Bronchial epithelial cell (primary cell): ENCODE measurements at regions not wholly inside any gene's neighbourhood (a gene's known extent, or its start where the extent isn't known, plus 50 kb on each side); places are given as distances from the start of the nearest gene placed in this dataset.

ENCODE experiments used
- DNase-seq: peaks from one replicate; pipeline ENCODE4 v3.0.0-alpha.2; 2010; ENCODE audit warnings: low read depth
- FAIRE-seq: peaks from 2 replicates; lab custom pipeline; 2011; peaks lifted over from hg19 to GRCh38; lab: Jason Lieb, UNC
- H3K27me3 ChIP-seq: 2 replicates; pipeline ENCODE4 v1.5.1; 2011; ENCODE audit warnings: low read length; ENCODE audit not compliant: control insufficient read depth, insufficient read depth
- H3K36me3 ChIP-seq: 2 replicates; pipeline ENCODE4 v1.5.1; 2011; ENCODE audit warnings: low read length; ENCODE audit not compliant: control insufficient read depth, insufficient read depth
- H3K4me3 ChIP-seq: 2 replicates; pipeline ENCODE4 v1.5.1; 2011; ENCODE audit warnings: mild to moderate bottlenecking, low read depth, low read length, control low read depth
- CTCF ChIP-seq: IDR thresholded peaks from 2 replicates; pipeline ENCODE4 v1.5.1; 2011; ENCODE audit warnings: mild to moderate bottlenecking, moderate library complexity, low read length, control low read depth, inconsistent platforms; ENCODE audit not compliant: insufficient read depth, severe bottlenecking

DNA sequence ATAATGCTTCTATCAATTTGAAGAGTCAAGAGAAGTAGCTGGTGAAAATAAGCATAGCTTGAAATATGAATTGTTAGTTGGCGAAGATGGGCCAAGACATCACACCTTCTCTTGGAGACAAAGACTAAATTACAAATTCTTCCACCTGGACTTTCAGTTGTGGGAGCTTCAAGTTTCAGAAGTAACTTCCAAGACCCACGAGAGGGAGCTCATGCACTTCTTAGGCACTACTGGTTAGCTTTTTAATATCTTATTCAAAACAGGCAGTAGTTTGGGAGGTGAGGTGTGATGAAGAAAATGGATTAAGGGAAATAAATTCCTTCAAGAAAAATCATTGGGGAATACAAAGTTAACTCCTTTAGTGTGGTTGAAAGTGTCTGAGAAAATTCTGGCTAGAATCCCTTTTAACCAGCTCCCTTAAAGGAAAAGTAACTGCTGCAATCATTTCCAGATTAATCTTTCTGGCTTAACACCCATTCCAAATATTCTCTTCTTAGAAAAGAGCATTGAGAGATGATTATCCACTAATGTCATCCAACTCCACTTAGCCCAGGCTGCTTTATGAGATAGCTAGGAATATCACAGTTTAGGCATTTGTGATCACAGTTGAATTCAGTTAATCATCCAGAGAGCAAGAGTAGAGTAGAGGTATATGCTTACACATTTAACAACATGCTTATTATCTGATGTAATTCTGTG, 139.5 kb upstream of the DMRTA1 start:
- DNase-seq (peak; percentile 61), FAIRE-seq (no peak)
- Histone ChIP-seq H3K4me3 (no peak overlapping the region), H3K27me3 (no peaks in the 10 kb centered on the region), H3K36me3 (no peaks in the 10 kb centered on the region)
- TF ChIP-seq CTCF = peak; percentile 63

- FAIRE-seq (no peak), DNase-seq (no peak)
- Histone ChIP-seq H3K27me3 (no peaks in the 10 kb centered on the region), H3K4me3 (no peak overlapping the region), H3K36me3 (no peaks in the 10 kb centered on the region)
- TF ChIP-seq CTCF = no peak
Observed at GRCh38 chr9:22308177-22308576, 138.4 kb upstream of the DMRTA1 start.

DNA sequence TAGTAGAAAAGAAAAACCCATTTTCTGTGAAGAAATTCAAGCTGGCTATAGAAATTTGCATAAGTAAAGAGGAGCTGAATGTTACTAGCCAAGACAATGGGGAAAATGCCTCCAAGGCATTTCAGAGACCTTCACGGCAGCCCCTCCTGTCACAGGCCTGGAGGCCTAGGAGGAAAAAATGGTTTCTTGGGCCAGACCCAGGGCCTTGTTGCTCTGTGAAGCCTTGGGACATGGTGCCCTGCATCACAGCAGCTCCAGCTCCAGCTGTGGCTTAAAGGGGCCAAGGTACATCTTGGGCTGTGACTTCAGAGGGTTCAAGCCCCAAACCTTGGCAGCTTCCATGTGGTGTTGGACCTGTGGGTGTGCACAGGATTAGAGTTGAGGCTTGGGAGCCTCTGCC, 130.0 kb upstream of the DMRTA1 start:
- no peaks in the 10 kb centered on the region for H3K27me3 ChIP-seq
- no peak for DNase-seq
- no peak for TF ChIP-seq CTCF
- H3K36me3 ChIP-seq = no peaks in the 10 kb centered on the region
- H3K4me3 ChIP-seq = no peak overlapping the region
- FAIRE-seq = no peak

GRCh38 chr9:22331533-22331932, 115.1 kb upstream of the DMRTA1 start:
- FAIRE-seq (no peak), DNase-seq (no peak)
- no peak for TF ChIP-seq CTCF
- Histone ChIP-seq H3K36me3 (no peaks in the 10 kb centered on the region), H3K27me3 (no peaks in the 10 kb centered on the region), H3K4me3 (no peak overlapping the region)

DNA sequence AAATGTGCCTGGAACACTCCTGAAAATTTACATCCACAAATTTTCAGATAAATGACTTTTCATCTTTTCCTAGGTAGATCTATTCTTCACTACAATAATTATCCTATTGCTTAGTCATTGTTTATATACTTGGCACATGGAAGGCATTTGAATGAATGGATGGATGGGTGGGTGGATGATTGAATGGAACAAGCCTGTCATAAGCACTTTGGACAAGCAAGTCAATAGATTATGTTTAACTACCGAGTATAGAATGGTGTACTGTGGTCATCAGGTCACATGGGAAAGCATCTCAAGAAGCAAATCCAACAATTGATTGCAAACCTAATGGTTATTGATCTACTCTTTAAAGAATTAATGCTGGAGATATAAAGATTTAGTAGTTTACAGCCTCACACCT, 114.4 kb upstream of the DMRTA1 start:
- Histone ChIP-seq H3K27me3 (no peaks in the 10 kb centered on the region), H3K4me3 (no peak overlapping the region), H3K36me3 (no peaks in the 10 kb centered on the region)
- DNase-seq = peak; percentile 60
- TF ChIP-seq CTCF = no peak
- no peak for FAIRE-seq

DNA sequence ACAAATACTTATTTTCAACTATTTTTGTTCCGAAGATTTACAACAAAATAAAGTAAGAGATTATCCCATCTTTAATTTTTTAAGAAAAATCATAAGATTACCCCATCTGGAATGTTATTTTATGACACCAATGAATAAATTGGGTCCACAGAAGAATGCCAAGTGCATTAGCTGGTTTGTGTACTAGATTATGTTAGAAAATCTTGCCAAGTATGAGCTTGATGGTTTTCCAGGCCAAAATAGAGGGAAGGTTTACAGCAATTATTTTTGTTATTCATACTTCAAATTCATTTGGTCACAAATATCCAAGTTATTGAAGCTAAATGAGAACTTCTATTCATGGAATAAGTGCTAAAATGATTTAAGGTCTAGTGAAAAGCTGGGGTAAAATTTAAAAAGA, 109.4 kb upstream of the DMRTA1 start:
- no peak for TF ChIP-seq CTCF
- DNase-seq = no peak
- no peak for FAIRE-seq
- H3K36me3 ChIP-seq = no peaks in the 10 kb centered on the region
- no peak overlapping the region for H3K4me3 ChIP-seq
- H3K27me3 ChIP-seq = no peaks in the 10 kb centered on the region
